Cardiac muscle cell (in vitro differentiated cells and primary cell): ENCODE measurements at regions not wholly inside any gene's neighbourhood (a gene's known extent, or its start where the extent isn't known, plus 50 kb on each side); places are given as distances from the start of the nearest gene placed in this dataset.

Experiments used
- DNase-seq, 2 donors: peaks; one replicate each; pipeline versions ENCODE4 v3.0.0 to v3.0.0-alpha.2; 2010 to 2017; ENCODE audit warnings: low read depth in 1 of 2, low spot score in 1 of 2
- H3K27ac ChIP-seq: fragments of 200-600 bp; sonication (generic); 2 replicates; pipeline ENCODE4 v1.5.1; 2016
- H3K27me3 ChIP-seq: fragments of 200-600 bp; sonication (generic); 2 replicates; pipeline ENCODE4 v1.6.0; 2016; ENCODE audit warnings: control low read depth
- H3K36me3 ChIP-seq: fragments of 200-600 bp; sonication (generic); 2 replicates; pipeline ENCODE4 v1.5.1; 2016; ENCODE audit warnings: control low read depth
- H3K4me1 ChIP-seq: fragments of 200-600 bp; sonication (generic); 2 replicates; pipeline ENCODE4 v1.8.1; 2017; ENCODE audit warnings: low read depth, mild to moderate bottlenecking, mixed run types
- H3K4me3 ChIP-seq: fragments of 200-600 bp; sonication (generic); 2 replicates; pipeline ENCODE4 v1.5.1; 2016; ENCODE audit warnings: mild to moderate bottlenecking
- H3K9me3 ChIP-seq: fragments of 200-600 bp; sonication (generic); 2 replicates; pipeline ENCODE4 v1.5.1; 2017; ENCODE audit warnings: low read depth, mild to moderate bottlenecking, control low read depth
- TF ChIP-seq, protein P1 (sequence below): IDR thresholded peaks from 2 replicates; pipeline ENCODE4 v1.5.1; 2012; ENCODE audit warnings: low read depth, mild to moderate bottlenecking, low read length

DNA sequence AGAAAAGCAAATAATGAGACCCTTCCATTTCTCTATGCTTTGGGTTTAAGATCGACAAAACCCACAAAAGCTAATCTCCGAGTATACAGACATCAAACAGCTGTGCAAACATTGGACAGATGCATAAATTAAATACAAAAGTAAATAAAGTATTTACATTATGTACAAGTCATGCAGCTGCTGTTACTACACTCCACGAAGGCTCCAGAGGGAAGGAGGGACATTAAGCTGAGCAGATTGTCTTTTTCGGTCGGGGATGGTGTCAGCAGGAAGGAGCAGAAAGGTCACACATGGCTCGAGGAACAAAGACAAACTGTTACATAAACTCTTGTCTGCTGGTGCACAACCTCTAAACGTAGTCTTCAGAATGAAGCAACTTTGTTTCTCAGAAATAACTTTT lies 88.8 kb upstream of the BARX2 start:
- Histone ChIP-seq H3K36me3 (no peaks in the 10 kb centered on the region), H3K9me3 (no peaks in the 10 kb centered on the region), H3K27me3 (no peaks in the 10 kb centered on the region), H3K27ac (no peak overlapping the region), H3K4me1 (peaks cover 19% of the 10 kb centered on the region), H3K4me3 (no peak overlapping the region)
- DNase-seq: no peak
- TF ChIP-seq, protein P1, sequence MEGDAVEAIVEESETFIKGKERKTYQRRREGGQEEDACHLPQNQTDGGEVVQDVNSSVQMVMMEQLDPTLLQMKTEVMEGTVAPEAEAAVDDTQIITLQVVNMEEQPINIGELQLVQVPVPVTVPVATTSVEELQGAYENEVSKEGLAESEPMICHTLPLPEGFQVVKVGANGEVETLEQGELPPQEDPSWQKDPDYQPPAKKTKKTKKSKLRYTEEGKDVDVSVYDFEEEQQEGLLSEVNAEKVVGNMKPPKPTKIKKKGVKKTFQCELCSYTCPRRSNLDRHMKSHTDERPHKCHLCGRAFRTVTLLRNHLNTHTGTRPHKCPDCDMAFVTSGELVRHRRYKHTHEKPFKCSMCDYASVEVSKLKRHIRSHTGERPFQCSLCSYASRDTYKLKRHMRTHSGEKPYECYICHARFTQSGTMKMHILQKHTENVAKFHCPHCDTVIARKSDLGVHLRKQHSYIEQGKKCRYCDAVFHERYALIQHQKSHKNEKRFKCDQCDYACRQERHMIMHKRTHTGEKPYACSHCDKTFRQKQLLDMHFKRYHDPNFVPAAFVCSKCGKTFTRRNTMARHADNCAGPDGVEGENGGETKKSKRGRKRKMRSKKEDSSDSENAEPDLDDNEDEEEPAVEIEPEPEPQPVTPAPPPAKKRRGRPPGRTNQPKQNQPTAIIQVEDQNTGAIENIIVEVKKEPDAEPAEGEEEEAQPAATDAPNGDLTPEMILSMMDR: no peak

- H3K9me3 ChIP-seq: no peaks in the 10 kb centered on the region
- peaks cover 12% of the 10 kb centered on the region for H3K27me3 ChIP-seq
- peak overlapping the region; percentile 70 for H3K27ac ChIP-seq
- TF ChIP-seq, protein P1: no peak
- DNase-seq: peak; percentile 24 to 53
- no peak overlapping the region for H3K4me3 ChIP-seq
- H3K36me3 ChIP-seq: no peaks in the 10 kb centered on the region
- peaks cover 19% of the 10 kb centered on the region for H3K4me1 ChIP-seq
Measured at GRCh38 chr11:129285402-129285786, 90.3 kb upstream of the BARX2 start.

GRCh38 chr11:129283141-129283540 lies 91.0 kb upstream of the ARHGAP32 start:
- TF ChIP-seq, protein P1: no peak
- H3K27ac ChIP-seq: no peak overlapping the region
- peaks cover 19% of the 10 kb centered on the region for H3K4me1 ChIP-seq
- H3K9me3 ChIP-seq: no peaks in the 10 kb centered on the region
- peaks cover 23% of the 10 kb centered on the region for H3K27me3 ChIP-seq
- no peak overlapping the region for H3K4me3 ChIP-seq
- no peaks in the 10 kb centered on the region for H3K36me3 ChIP-seq
- no peak for DNase-seq

GRCh38 chr11:129282634-129283033 lies 90.5 kb upstream of the ARHGAP32 start:
- no peaks in the 10 kb centered on the region for H3K36me3 ChIP-seq
- peaks cover 23% of the 10 kb centered on the region for H3K27me3 ChIP-seq
- no peak for DNase-seq
- H3K9me3 ChIP-seq: no peaks in the 10 kb centered on the region
- H3K4me3 ChIP-seq: no peak overlapping the region
- H3K27ac ChIP-seq: no peak overlapping the region
- peaks cover 16% of the 10 kb centered on the region for H3K4me1 ChIP-seq
- TF ChIP-seq, protein P1: no peak

DNA sequence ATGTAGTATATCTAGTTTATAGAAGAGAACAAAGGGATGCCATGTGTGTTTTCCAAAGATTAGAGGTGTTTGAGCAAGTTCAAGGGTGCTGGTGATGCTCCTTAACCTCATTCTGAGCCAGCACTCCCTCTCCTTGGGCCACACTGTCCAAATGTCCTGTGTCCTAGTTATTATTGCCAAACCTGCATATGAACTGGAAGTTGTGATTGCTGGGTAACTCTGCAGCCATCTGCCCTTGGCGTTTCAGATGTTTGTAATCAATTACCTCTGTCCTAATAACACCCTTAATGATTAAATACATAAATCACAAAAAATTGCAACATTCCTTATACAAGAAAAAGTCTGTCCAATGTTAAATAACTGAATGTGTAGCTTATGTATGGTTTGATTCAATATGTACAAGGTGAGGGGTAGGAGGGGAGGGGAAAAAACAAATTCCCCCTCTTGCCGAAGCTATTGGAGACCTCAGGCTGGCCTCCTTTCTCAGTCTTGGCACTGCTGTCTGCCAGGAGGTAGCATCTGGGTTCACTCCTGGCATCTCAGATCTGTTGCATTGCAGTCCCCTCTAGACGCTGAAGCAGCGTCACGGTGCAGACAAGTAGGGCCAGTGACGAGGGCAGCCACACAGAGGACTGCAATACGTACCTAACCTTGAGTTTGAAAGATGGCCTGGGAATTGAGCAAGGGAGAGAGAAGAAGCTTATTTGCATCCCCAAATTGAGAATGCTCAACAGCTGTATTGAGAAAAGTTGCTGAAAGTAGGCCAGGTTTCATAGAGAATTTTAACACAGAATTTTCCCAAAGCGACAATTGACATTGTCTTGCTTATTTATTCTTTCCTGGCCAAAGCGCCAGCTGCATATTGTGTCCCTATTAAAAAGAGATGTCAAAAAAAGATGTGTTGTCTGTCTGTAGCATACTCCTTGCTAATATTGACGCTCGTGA lies 89.6 kb upstream of the ARHGAP32 start:
- peaks cover 10% of the 10 kb centered on the region for H3K4me1 ChIP-seq
- TF ChIP-seq, protein P1: no peak

More for the DNA sequence above, 89.6 kb upstream of the ARHGAP32 start:
- peaks cover 23% of the 10 kb centered on the region for H3K27me3 ChIP-seq
- no peaks in the 10 kb centered on the region for H3K9me3 ChIP-seq
- no peak overlapping the region for H3K27ac ChIP-seq
- no peaks in the 10 kb centered on the region for H3K36me3 ChIP-seq
- no peak for DNase-seq
- no peak overlapping the region for H3K4me3 ChIP-seq
